Islet precursor cell (in vitro differentiated cells): ENCODE measurements at regions not wholly inside any gene's neighbourhood (a gene's known extent, or its start where the extent isn't known, plus 50 kb on each side); places are given as distances from the start of the nearest gene placed in this dataset.

Experiments used
- DNase-seq: peaks from one replicate; pipeline ENCODE4 v3.0.0-alpha.2; 2018

DNA sequence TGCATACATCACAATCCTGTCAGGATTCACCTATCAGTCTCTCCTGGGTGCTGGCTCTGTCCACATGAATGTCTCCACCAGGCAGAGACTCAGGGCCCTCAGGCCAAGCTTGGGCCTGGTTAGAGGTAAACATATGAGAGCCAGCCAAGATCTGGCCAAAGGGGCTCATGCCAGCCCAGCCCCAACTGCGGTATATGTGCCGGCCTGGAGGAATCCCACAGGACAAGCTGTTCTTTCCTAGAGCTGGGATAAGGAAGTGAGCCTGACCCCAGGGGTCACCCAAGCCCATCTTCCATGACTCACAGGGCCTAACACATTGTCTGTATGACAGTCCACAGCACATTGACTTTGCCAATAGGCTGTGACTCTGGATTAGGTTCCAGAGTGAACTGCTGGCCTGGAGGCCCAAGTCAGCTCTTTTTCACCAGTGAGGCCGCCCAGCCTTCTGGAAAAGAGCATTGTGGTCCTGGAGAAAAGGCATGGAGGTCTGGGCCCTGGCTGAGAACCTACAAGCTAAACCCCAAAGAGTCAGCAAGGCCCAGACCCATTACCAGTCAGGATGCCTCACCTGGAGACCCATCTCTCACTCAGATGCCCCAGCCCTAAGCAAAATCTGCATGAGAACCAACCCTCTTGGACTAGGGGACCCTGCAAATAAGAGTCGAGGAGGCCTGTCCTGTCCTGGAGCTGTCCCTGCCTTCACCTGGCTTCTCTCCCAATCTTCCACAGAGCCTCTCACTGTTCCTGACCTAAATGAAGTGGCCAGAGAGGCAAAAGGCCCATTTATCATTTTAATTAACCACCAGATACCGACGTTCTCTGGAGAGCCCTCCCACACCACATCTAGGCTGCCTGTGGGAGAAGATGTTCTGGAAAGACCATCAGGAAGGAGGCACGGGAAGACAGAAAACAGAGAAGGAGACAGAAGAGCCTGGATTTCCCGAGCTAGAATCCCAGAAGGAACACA lies 120.9 kb upstream of the PKDCC start:
- peak; percentile 79 for DNase-seq

DNA sequence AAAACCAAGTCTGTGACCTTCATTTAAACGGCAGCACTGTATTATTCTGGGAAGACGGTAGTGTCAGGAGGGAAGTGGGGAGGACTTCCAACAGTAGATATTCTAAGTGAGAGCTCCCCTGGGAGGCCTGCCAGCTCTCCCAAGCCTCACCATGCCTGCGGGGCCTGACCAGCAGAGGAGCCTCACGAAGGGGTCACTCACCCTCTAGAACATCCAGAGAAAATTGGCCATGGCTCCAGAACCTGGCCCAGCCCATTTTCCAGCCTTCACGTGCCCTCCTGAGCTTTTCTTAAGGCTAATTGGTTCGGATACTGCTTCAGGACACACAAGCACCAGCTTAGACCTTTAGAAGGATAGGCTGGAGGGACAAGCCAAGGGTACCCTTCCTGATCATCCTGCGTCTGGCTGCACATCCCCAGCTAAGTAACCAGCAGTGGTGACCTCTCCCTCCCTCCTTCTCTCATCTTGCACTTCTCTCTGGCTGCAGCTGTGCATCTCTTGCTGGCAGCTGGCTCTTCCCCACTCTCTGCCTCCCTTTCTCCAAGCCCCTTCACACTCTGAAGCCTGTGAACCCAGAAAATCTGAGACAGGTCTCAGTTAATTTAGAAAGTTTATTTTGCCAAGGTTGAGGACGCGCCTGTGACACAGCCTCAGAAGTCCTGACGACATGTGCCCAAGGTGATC lies 120.1 kb upstream of the PKDCC start:
- no peak for DNase-seq

DNA sequence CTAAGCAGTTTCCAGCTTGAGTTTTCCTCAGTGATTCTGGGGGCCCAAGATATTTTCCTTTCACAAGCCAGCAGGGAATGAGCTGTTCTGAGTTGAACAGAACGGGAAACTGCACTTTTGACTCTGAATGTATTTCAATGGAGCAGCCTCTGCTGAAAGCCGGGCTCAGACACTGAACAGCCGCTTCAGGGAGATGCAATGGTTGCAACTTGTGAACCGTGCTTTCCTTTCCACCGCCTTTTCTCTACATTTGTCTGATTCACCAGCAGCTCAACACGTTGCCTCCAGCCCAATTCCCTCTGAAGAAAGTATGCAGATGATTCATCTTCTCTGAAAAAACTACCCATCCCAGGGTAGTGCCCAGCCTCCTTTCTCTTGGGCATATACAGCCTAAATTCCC lies 119.3 kb upstream of the PKDCC start:
- peak; percentile 71 for DNase-seq

DNA sequence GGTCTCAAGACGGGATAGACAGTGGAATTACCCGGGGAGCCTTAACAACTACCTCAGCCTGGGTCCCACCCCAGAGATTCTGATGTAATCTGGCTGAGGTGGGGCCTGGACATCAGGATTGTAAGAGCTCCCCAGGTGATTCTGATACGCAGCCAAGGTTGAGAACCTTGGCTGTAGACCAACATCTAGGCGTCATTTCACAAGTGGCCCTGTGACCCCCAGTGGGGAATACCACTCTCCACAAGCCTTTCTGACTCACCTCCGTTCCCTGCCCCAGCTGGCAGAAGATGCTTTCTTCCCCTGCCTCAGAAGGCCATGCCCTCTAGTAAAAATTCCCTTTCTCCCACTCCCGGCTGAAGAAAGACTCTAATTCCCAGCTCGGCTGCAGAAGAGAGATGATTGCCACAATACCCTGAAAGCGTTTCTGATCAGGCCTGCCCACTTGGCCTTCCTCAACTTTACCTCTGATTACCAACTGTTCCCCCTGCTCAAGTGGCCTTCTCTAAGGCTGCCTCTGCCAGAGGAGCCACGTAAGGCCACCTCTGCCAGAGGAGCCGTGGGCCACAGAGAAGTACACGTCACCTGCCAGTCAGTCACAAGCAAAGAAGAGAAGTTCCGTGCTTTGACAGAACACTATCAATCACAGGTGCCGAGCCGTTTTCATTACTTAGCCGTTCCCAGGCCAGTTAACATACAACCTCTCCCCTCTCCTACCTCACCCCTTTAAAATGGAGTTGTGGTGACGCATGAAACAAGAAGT lies 116.8 kb upstream of the PKDCC start:
- no peak for DNase-seq

DNA sequence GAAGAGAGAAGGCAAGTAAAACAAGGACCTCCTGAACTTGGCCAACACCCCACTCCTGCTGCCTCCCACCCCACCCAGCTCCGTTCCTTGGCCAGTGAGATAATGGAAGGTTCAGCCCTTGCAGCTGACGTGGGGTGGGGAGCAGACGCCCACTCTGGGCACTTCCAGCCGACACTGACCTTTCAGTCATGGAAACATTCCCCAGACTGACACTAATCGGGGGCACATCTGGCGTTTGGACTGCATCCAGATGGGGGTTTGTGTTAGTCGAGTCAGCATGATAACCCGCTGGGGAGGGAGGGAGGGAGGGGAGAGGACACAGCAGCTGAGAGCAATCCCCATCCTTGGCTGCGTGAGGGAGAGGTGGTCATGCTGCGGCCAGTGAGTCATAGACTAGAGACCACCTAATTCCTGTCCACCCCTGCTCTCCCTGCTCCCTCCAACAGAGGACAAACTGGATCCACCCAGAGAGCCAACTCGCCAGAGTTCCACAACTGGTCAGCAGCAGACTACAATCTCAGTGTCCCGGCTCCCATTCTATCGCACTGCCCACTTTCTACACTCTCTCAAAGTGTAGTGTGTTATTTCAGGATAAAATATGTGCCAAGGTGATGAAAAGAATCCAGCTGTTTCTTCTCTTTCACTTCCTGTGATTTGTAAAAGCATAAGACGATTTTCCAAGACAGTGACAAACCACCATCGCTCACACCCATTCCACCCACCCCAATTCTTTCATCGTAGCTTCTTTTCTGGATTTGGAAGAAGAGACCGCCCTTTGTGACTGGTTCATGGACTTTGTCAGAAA lies 115.4 kb upstream of the PKDCC start:
- DNase-seq: no peak

DNA sequence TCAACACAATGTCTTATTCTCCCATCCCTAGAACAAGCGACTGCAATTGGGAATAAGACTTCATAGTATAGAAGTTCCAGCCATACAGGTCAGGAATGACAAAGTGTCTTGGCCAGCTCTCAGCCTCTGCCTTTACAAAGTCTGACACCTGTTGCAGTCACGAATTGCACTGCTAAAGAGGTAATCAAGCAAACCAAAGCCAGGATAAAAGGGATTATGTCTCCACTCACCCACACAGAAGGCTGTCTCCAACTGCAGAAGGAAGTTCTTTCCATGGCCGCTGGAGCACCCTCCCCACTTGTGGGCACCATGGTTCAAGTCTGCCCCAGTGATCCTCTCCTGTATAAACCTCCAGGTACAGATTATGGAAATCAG lies 114.8 kb upstream of the PKDCC start:
- DNase-seq: no peak

DNA sequence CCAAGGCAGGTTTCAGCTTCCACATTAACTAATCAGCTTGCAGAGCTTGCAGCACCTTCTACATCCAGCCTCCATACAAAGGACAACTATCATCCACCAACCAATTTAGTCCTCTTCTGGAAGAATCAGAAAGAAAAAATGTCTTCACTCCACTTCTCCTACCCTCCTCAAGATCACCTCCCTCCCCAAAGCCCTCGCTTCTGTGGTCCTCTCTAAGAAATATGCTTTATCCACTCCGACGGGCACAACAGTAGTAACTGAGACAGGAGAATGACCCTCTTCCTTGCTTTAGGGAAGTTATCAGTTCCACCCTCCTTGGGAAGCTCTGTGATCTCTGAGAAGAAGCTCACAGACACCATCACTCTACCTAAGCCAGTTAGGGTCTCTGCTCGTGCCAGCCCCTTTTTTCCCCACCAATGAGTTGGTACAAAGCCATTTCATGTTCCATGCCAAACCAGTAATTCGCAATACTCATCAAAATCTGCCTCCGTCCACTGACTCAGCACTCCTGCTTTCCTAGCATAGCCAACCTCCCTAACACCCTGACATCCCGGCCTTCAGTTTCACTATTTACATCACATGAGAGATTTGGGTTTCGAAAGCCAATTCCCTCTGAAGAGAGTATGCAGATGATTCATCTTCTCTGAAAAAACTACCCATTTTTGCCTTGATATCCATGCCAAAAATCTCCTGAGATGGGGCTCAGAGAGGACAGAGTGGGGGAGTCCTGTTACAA lies 114.1 kb upstream of the PKDCC start:
- no peak for DNase-seq

DNA sequence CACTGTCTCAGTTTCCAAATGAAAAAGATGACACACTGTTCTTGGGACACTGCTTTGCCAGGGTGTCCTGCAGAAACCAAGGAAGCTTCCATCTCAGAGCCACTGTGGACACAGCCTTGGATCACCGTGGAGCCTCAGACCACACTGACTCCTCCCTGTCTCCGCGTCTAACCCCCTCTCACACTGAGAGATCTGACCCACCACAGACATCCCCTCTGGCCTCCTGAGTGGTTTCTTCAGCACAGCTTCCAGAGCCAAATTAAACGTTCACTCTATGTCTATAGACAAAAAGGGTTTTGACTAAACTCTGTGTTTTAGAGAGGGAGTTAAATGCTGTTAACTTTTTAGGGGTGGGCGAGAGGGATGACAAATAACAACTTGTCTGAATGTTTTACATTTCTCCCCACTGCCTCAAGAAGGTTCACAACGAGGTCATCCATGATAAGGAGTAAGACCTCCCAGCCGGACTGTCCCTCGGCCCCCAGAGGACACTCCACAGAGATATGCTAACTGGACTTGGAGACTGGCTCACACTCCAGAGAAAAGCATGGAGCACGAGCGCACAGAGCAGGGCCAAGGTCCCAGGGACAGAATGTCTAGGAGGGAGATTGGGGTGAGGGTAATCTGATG lies 113.4 kb upstream of the PKDCC start:
- DNase-seq: peak; percentile 79

DNA sequence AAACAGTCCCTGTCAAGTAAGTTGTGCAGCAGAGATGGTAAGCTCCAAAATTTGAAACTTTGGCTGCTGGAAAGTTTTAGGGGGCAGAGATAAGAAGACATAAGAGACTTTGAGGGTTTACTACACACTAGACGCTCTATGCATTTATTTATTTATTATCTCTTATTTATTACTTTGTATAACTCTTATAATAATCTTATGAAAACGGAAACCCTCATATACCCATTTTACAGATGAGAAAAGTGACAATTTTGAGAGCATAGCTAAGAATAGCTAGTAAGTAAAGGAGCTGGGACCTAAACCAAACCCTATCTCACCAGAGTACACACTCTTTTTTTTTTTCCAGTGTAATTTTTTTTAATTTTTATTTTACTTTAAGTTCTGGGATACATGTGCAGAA lies 112.8 kb upstream of the PKDCC start:
- DNase-seq: no peak

DNA sequence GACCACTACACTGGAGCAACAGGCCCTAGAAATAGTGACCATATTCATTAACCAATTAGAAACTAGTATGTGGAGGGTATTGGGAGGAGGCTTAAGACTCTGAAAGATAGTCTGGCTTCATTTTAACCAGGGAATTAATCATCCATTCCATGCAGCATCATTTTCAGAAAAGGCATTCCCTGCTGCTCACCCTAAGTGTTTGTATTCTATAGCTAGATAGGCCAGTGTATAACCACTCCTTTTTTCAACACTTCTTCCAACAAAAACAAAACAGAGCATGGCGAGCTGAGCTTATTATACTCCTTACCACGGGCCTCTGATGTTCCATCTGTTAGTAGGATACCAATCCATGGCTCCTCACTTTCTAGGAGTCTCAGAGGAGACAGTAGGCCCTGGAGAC lies 112.0 kb upstream of the PKDCC start:
- no peak for DNase-seq

DNA sequence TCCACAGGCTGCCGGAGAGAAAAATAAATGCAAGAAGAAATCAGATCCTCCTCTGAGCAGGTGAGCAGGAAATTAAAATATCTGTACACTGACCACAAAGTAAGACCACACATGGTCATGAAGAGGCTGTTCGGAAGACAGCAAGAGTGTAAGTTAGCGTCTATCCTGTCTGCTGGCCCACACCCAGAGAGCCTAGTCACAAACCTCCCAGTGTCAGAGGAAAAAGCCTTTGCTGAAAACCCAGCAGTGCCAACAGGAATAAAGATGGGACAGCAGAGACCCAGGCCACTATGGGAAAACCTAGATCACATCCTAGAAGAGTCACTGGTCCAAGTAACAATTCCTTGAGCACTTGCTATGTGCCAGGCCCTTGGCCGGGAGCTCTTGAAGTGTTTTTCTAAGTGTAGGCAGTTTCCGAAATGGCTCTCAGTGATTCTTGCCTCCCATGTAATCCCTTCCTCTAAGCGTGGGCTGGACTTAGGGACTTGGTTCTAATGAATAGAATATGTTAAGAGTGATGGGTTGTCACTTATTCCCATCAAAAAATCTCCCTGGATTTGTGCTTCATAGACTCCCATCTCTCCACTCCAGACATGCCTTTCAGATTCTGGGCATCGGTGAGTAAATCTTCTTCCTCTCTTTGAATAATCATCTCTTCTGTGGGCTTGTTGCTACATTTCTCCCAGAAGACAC lies 110.9 kb upstream of the PKDCC start:
- no peak for DNase-seq

DNA sequence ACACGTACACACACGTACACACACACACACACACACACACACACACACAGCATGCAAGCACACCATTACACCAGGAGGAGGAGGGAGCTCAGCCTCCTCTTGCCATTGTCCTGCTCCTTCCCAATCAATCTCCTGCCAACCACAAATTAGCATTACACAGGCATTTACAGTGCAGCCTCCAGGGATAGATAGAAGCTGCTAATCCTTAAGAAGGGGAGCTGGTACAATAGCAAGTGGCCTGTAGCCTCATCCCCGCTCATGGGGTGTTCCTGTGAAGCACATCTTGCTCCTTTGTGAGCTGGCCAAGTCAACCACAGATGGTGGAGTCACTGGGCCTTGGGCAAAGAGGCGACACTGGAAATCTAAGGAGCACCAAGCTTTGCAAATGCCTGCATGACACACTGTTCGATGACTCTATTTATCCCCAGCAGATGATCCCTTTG lies 110.3 kb upstream of the PKDCC start:
- DNase-seq: peak; percentile 84

DNA sequence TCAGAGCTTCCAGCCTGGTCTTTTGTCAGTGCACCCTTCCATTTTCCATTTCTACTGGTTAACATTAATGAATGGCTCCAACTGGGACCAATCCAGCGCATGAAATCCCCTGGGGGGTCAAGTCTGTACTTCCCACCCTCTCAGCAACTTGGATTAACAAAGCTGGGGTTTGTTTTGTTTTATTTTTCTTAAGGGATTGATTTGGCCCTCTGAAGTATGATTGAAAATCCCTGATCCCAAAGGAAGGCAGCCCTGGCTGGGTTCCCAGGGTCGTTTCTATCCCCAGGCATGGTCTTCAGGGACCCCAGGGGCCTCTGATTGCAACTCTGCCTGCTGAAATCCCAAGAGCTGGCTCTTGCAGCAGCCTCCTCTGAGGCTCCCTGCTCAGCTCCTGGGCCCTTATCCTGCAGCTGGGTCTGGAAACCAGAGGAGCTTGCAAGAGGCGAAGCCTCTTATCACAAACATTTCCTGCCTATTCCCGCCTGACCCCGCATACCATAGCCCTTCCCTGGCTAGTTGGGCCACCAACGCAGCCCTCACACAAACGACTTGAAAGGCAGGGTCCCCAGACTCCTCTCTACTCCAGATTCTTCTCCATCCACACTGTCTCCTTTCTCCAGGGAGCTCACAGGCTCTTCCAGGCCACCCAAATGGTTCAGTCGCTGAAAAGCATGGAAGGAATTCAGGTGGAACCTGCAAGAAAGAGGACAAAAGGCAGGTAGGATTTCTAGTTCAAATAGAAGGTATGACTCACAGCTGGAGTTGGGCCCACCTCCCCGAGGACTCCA lies 109.7 kb upstream of the PKDCC start:
- peak; percentile 93 for DNase-seq

DNA sequence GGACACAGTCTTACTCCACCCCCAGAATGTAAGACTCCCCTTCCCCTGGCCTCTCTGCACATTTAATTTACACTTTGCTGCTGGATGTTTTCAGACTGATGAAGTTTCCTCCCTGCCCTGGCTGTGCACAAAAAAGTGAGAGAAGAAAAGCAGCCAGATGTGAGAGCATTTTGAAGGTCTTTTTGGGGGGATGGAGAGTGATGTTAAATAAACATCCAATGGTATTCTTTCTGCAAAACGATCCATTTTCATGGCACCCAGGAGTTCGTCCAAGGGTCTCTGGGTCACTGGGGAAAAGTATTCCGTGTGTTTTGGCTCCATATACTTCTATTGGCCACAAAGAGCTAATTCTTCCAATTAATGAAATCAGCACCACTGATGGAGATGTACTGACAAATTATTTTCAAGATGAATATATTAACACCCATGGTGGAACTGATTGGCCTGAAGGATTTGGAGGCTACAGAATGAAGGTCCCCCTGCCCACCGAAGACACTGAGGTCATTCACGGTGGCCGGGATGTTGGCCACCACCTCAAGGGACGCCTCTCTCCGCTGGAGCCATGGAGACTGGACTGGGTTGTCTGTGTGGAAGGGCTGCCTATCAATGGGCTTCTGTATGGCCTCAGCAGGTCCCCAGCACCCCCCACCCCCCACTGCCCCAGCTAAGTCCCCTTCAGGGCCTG lies 107.6 kb upstream of the PKDCC start:
- DNase-seq: no peak

DNA sequence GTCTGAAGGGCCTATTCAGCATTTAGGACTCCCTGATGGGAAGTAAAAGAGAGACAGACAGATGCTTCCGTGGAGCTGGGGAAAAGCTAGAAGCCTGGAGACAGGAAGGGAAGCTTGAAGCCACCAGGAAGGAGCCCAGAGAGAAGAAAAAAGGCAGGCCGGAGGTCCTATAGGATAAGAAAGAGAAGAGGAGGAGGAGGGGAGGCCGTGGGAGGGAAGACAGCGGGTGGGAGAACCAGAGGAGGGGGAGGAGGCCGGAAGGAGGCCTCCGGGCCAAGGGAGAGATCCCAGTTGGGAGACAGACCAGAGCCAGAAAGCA lies 107.1 kb upstream of the PKDCC start:
- no peak for DNase-seq

DNA sequence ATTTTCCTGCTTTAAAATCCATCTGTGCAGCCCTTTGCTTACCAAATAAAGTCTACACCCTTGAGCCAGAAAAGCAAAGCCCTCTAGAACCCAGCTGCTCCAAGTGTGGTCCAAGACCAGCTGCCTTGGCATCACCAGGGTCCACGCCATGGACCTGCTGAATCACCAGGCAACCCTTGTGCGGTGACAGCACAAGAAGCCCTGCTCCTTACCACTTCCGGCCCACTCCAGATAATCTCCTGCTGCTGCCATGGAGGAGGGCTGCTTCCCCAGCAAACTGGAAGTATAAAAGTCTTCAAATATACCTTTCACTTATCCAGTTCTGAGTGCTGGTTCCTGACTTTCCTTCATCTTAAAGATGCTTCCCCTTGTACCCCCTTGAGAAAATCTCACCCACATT lies 106.0 kb upstream of the PKDCC start:
- no peak for DNase-seq

DNA sequence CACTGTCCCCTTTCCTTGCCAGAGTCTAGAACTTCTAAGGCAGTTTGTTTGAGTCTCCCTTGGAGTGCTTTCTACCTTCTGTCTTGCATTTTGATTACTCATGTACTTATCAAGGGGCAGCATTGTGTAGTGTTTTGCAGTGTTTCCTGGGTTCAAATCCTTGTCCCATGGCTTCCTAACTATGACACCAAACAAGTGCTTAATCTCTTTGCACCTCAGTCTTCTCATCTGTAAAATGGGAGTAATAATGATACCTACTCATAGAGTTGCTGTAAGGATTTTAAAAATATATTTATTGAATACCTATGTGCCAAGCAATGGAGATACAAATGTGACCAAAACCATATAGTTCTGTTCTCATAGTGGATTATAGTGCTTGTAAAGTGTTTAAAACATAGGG lies 105.5 kb upstream of the PKDCC start:
- no peak for DNase-seq

DNA sequence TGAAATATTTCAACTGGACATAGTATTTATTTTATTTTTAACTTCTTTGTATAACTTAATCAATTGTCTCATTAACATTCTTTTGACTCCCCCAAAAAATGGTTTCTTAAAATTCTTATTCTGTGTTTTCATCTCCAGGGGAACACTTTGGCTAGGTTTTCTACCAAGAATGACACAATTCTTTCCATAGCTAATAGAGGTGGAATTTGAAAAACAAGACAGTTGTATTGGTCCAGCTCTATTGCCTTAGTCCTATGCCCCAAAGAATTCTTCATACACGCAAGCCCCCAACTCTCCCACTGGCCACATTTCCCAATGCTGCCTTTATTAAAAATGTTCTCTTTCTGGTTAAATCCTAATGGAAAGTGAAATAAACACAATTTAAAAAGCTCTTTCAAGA lies 104.7 kb upstream of the PKDCC start:
- no peak for DNase-seq

DNA sequence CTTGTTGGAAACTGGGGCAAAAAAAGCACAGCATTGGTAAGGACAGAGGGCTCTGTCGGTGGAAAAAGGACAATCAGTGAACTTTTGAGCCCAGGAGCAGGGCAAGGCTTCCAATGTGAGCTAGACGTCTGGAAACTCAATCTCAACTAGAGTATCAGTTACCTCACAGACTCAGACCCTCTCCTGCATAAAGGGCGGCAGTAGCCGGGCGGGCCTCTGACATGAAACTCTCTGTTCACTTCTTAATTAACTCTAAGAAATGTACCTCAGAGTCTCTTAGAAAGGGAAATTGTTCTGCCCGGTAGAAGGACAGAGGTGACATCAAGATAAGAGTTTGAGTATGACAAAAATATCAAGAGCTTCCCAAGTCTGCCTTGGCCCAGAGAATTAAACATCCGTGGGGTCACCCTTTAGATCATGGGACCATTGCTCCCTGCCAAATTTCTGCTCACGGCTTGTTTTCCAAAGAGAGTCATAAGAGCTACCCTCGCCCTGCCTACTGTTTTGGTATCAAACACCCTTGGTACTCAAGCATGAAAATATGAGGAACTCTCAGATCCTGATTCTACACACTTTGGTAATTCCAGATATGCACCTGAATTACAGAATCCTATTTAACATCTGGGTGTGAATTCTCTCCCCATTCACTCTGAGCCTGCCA lies 103.5 kb upstream of the PKDCC start:
- DNase-seq: no peak
